ENCODE measurements at regions not wholly inside any gene's neighbourhood (a gene's known extent, or its start where the extent isn't known, plus 50 kb on each side); places are given as distances from the start of the nearest gene placed in this dataset.

DNA sequence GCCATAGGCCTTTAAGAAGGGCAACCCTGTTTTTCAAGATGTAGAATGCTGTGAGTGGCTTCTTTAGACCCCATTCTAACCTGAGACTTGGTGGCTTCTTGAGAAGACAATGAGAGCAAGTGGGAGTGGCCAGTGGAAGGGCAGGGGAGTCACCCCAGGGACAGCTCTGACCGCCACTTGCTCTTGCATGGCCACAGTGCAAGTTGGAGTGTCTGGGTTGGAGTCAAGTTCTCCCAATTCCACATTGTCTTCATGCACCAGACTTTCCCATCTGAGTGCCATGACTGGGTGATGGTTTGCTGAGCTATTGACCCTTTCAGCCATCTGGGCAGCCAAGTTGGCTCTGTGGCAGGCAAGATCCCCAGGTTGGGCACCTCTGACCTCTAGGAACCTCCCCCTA is 148.0 kb upstream of the SKOR2 start:
- no peak for DNase-seq (ENCODE audit: low spot score)

DNA sequence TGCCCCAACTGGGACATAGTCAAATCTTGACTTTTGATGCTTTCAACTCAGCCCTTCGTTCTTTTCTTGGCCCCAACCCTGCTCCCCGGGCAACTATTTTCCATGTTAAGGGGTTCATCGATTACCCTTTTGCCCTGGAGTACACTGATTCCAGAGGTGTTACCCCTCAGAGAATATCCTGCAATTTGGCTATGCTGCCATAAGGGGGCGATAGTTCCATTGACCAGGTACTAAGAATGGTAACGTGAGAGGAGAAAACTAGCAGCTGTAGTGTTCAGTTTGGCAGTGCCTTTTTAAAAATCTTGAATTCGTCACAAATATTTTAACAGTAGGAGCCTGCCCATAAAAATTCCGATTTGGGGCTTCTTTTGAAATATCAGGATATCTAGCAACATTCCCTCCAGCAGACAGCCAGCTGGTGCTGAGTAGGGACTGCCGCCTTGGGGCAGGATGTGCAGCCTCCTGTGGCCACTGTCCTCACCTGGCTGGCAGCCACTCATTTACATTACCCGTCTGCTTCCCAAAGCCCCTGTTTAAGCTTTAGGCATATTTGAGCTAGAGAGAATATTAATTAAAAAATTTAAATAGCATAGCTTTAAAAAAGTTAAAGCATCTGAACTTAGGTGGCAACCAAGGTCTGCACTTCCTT is 146.3 kb upstream of the SKOR2 start:
- Histone ChIP-seq H3F3A (ENCODE audit: low read depth) (no peaks in the 10 kb centered on the region), H3K79me2 (ENCODE audit: low read depth) (no peaks in the 10 kb centered on the region), H3K4me3 (no peak overlapping the region), H3K27me3 (no peaks in the 10 kb centered on the region), H3K27ac (no peak overlapping the region), H4K20me1 (ENCODE audit: low read depth) (no peaks in the 10 kb centered on the region), H3K4me1 (no peaks in the 10 kb centered on the region), H2AFZ (replicated peaks) (no peak overlapping the region), H3K4me2 (no peak overlapping the region), H3K9ac (no peak overlapping the region), H3K36me3 (no peaks in the 10 kb centered on the region), H3K9me3 (ENCODE audit: low read depth) (no peaks in the 10 kb centered on the region)
- Mint-ChIP-seq H3K9me3 (peaks cover 11% of the 10 kb centered on the region), H3K4me1 (no peaks in the 10 kb centered on the region), H3K27ac (no peak overlapping the region), H3K4me3 (no peak overlapping the region), H3K27me3 (ENCODE audit: insufficient read depth, low read depth) (peaks cover 9% of the 10 kb centered on the region), H3K36me3 (no peaks in the 10 kb centered on the region)
- TF ChIP-seq, protein P1, sequence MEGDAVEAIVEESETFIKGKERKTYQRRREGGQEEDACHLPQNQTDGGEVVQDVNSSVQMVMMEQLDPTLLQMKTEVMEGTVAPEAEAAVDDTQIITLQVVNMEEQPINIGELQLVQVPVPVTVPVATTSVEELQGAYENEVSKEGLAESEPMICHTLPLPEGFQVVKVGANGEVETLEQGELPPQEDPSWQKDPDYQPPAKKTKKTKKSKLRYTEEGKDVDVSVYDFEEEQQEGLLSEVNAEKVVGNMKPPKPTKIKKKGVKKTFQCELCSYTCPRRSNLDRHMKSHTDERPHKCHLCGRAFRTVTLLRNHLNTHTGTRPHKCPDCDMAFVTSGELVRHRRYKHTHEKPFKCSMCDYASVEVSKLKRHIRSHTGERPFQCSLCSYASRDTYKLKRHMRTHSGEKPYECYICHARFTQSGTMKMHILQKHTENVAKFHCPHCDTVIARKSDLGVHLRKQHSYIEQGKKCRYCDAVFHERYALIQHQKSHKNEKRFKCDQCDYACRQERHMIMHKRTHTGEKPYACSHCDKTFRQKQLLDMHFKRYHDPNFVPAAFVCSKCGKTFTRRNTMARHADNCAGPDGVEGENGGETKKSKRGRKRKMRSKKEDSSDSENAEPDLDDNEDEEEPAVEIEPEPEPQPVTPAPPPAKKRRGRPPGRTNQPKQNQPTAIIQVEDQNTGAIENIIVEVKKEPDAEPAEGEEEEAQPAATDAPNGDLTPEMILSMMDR (IDR thresholded peaks at IDR 0.05), result peak; percentile 71
- TF ChIP-seq EZH2phosphoT487 (IDR thresholded peaks at IDR 0.05), result no peak
- peak; percentile 52 for DNase-seq (ENCODE audit: low spot score)

More for the DNA sequence above, 148.0 kb upstream of the SKOR2 start:
- Histone ChIP-seq H3K9ac (no peak overlapping the region), H2AFZ (replicated peaks) (no peak overlapping the region), H4K20me1 (ENCODE audit: low read depth) (no peaks in the 10 kb centered on the region), H3K36me3 (no peaks in the 10 kb centered on the region), H3K9me3 (ENCODE audit: low read depth) (no peaks in the 10 kb centered on the region), H3K4me3 (no peak overlapping the region), H3F3A (ENCODE audit: low read depth) (no peaks in the 10 kb centered on the region), H3K27ac (no peak overlapping the region), H3K4me2 (no peak overlapping the region), H3K4me1 (no peaks in the 10 kb centered on the region), H3K79me2 (ENCODE audit: low read depth) (no peaks in the 10 kb centered on the region), H3K27me3 (no peaks in the 10 kb centered on the region)
- H3K9me3 Mint-ChIP-seq, result peaks cover 11% of the 10 kb centered on the region
- no peak overlapping the region for H3K27ac Mint-ChIP-seq
- no peaks in the 10 kb centered on the region for H3K4me1 Mint-ChIP-seq
- TF ChIP-seq, protein P1 (IDR thresholded peaks at IDR 0.05), result no peak
- TF ChIP-seq EZH2phosphoT487 (IDR thresholded peaks at IDR 0.05), result no peak
- TF ChIP-seq EZH2 (IDR thresholded peaks at IDR 0.05), result no peak
- no peak overlapping the region for H3K4me3 Mint-ChIP-seq
- H3K36me3 Mint-ChIP-seq, result no peaks in the 10 kb centered on the region
- H3K27me3 Mint-ChIP-seq (ENCODE audit: insufficient read depth, low read depth), result peaks cover 13% of the 10 kb centered on the region

DNA sequence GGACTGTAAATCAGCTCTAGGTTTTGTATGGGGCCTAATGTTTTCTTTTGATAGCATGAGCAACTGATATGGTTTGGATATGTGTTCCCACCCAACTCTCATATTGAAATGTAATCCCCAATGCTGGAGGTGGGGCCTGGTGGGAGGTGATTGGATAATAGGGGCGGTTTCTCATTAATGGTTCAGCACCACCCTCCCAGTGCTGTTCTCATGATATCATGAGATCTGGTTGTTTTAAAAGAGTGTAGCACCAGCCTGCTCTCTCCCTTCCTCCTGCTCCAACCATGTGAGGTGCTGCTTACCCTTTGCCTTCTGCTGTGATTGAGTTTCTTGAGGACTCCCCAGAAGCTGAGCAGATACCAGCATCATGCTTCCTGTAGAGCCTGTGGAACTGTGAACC is 140.2 kb upstream of the SKOR2 start:
- no peak for DNase-seq (ENCODE audit: low spot score)
- TF ChIP-seq EZH2phosphoT487 (IDR thresholded peaks at IDR 0.05) (no peak), EZH2 (IDR thresholded peaks at IDR 0.05) (no peak)
- TF ChIP-seq, protein P1 (IDR thresholded peaks at IDR 0.05), result no peak
- Mint-ChIP-seq H3K4me3 (no peak overlapping the region), H3K27me3 (ENCODE audit: insufficient read depth, low read depth) (peaks cover 5% of the 10 kb centered on the region), H3K27ac (no peak overlapping the region), H3K4me1 (no peaks in the 10 kb centered on the region), H3K9me3 (no peaks in the 10 kb centered on the region), H3K36me3 (no peaks in the 10 kb centered on the region)
- Histone ChIP-seq H3K9me3 (ENCODE audit: low read depth) (no peaks in the 10 kb centered on the region), H3K27me3 (no peaks in the 10 kb centered on the region), H4K20me1 (ENCODE audit: low read depth) (no peaks in the 10 kb centered on the region), H3K79me2 (ENCODE audit: low read depth) (no peaks in the 10 kb centered on the region), H3K4me3 (no peak overlapping the region), H3K27ac (no peak overlapping the region), H3K4me2 (no peak overlapping the region), H3F3A (ENCODE audit: low read depth) (no peaks in the 10 kb centered on the region), H3K36me3 (no peaks in the 10 kb centered on the region), H3K9ac (no peak overlapping the region), H3K4me1 (no peaks in the 10 kb centered on the region), H2AFZ (replicated peaks) (no peak overlapping the region)
